Panc1 (cell line): ENCODE measurements at regions not wholly inside any gene's neighbourhood (a gene's known extent, or its start where the extent isn't known, plus 50 kb on each side); places are given as distances from the start of the nearest gene placed in this dataset.

ENCODE experiments used
- ATAC-seq: fragments of 200-7000 bp; cut with Tn5 transposase; 2 replicates; pipeline ENCODE4 v1.9.1; 2020; ENCODE audit warnings: mild to moderate bottlenecking, moderate library complexity
- BruUV-seq: library from RNA; stranded (reverse); fragments of 400-500 nt; replicated peaks from 2 replicates; lab custom pipeline; 2021; lab: Mats Ljungman, UMichigan
- CTCF ChIA-PET: fragments of 300-600 bp; sonication (Branson Sonifier 250); formaldehyde crosslinking; loops from one replicate; lab custom pipeline; 2022; ENCODE audit warnings: antibody characterized with exemption; lab: Charles Lee
- POLR2A ChIA-PET: fragments of 300-600 bp; sonication (Branson Sonifier 250); formaldehyde crosslinking; loops from one replicate; lab custom pipeline; 2022; ENCODE audit warnings: antibody characterized with exemption; lab: Charles Lee
- DNase-seq: peaks from one replicate; pipeline ENCODE4 v3.0.0-alpha.2; 2010; ENCODE audit warnings: low read depth, low spot score
- H3K27ac ChIP-seq: 2 replicates; pipeline ENCODE4 v1.5.1; 2011; ENCODE audit warnings: mild to moderate bottlenecking, low read length, inconsistent platforms
- H3K27me3 ChIP-seq: fragments of 200-500 bp; sonication (Bioruptor generic); 2 replicates; pipeline ENCODE4 v1.6.0; 2014; ENCODE audit warnings: low read length, inconsistent platforms; ENCODE audit not compliant: control insufficient read depth, insufficient read depth
- H3K36me3 ChIP-seq: fragments of 200-500 bp; sonication (Bioruptor generic); 2 replicates; pipeline ENCODE4 v1.5.1; 2014; ENCODE audit warnings: inconsistent platforms, mild to moderate bottlenecking, low read length, moderate library complexity; ENCODE audit not compliant: control insufficient read depth, insufficient read depth
- H3K4me1 ChIP-seq: 2 replicates; pipeline ENCODE4 v1.5.1; 2011; ENCODE audit warnings: inconsistent platforms, mild to moderate bottlenecking, low read length, moderate library complexity; ENCODE audit not compliant: control insufficient read depth, insufficient read depth
- H3K4me3 ChIP-seq, 2 experiments: 2 replicates each; pipeline ENCODE4 v1.5.1; 2011 to 2012; ENCODE audit warnings: low read depth in 2 of 2, low read length in 2 of 2, mild to moderate bottlenecking in 2 of 2, inconsistent platforms in 1 of 2, moderate library complexity in 1 of 2
- H3K9me3 ChIP-seq: fragments of 200-500 bp; sonication (Bioruptor generic); 2 replicates; pipeline ENCODE4 v1.5.1; 2014; ENCODE audit warnings: low read depth, mild to moderate bottlenecking, inconsistent platforms, low read length, moderate library complexity; ENCODE audit not compliant: control insufficient read depth, insufficient read depth
- CTCF ChIP-seq: fragments of 450-650 bp; IDR thresholded peaks from 2 replicates; pipeline ENCODE4 v1.5.1; 2017; ENCODE audit warnings: mild to moderate bottlenecking
- POLR2AphosphoS5 ChIP-seq: IDR thresholded peaks from 2 replicates; pipeline ENCODE4 v1.6.1; 2012; ENCODE audit warnings: mild to moderate bottlenecking, low read depth, low read length, moderate library complexity
- REST ChIP-seq, 2 experiments: IDR thresholded peaks; 2 replicates each; pipeline ENCODE4 v1.6.1; 2011 to 2012; ENCODE audit warnings: low read depth in 2 of 2, control low read depth in 1 of 2, low read length in 1 of 2, mild to moderate bottlenecking in 1 of 2, moderate library complexity in 1 of 2; ENCODE audit not compliant: insufficient read depth in 1 of 2
- SIN3A ChIP-seq: IDR thresholded peaks from 2 replicates; pipeline ENCODE4 v1.6.1; 2012; ENCODE audit warnings: low read depth, mild to moderate bottlenecking, low read length, moderate library complexity, borderline replicate concordance; ENCODE audit not compliant: insufficient read depth
- TCF7L2 ChIP-seq: IDR thresholded peaks from 2 replicates; pipeline ENCODE4 v1.6.1; 2011; ENCODE audit warnings: mild to moderate bottlenecking, low read depth, low read length, inconsistent platforms
- in situ Hi-C: cut with HindIII; loops from 2 replicates; pipeline ENCODE4 v1.10.0; 2016; ENCODE audit warnings: low sequenced_read_pairs, low pct_unique_long_range_greater_than_20kb
- intact Hi-C: fragments of 100-400 bp; cut with micrococcal nuclease; formaldehyde crosslinking; loops from one replicate; pipeline ENCODE4 v1.10.0; 2022; ENCODE audit not compliant: unreplicated experiment

DNA sequence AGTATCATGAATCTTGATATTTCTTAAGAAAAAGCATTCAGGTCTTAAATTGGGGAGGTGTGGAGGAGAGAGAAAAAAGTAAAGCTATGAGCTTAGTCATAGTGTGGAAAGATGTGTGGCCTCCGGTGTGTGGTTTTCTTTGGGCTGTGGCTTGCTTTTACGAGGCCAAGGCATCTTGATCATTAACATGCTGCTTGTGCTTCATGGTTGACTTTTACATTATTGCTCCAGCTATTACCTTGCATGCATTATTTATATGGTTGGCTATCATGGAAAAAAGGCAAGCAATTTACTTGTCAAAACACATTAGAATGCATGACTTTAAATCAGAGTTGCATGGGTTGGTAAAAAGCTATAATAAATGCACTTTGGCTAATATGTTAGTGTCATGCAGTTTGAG is 300.7 kb upstream of the ADARB2 start:
- H3K27ac ChIP-seq = no peak overlapping the region
- BruUV-seq = no TSS peak
- no peak for DNase-seq
- no peaks in the 10 kb centered on the region for H3K36me3 ChIP-seq
- POLR2A ChIA-PET = no interaction called here
- CTCF ChIA-PET = no interaction called here
- TF ChIP-seq CTCF = no peak
- TF ChIP-seq POLR2AphosphoS5 = no peak
- TF ChIP-seq TCF7L2 = no peak
- no peak for TF ChIP-seq REST (IDR thresholded peaks at IDR 0.05; ENCODE audit: insufficient read depth in 1 of 2, low read depth in 2 of 2, low read length in 1 of 2)
- no peak for TF ChIP-seq SIN3A
- no peaks in the 10 kb centered on the region for H3K27me3 ChIP-seq
- no peak overlapping the region for H3K4me3 ChIP-seq
- intact Hi-C loops = no loop called here
- no peaks in the 10 kb centered on the region for H3K9me3 ChIP-seq
- H3K4me1 ChIP-seq = no peaks in the 10 kb centered on the region
- in situ Hi-C loops = no loop called here
- ATAC-seq = no peak

DNA sequence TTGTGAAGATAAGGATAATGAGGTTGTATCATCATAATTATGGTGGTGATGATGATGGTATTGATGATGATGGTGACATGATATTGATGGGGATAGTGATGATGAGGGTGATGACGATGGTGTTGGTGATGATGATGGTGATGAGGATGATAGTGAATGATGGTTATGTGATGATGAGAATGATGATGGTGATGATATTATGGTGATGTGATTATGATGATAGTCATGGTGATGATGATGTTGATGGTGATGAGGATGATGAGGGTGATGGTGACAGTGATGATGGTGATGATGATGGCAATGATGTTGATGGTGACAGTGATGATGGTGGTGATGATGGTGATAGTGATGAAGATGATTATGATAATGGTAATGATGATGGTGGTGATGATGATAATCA is 299.9 kb upstream of the ADARB2 start:
- no peaks in the 10 kb centered on the region for H3K27me3 ChIP-seq
- POLR2A ChIA-PET = no interaction called here
- no TSS peak for BruUV-seq
- CTCF ChIA-PET = no interaction called here
- in situ Hi-C loops = no loop called here
- TF ChIP-seq REST (IDR thresholded peaks at IDR 0.05; ENCODE audit: insufficient read depth in 1 of 2, low read depth in 2 of 2, low read length in 1 of 2) (no peak), SIN3A (no peak), TCF7L2 (no peak), CTCF (no peak), POLR2AphosphoS5 (no peak)
- no peaks in the 10 kb centered on the region for H3K9me3 ChIP-seq
- no peaks in the 10 kb centered on the region for H3K36me3 ChIP-seq
- DNase-seq (no peak), ATAC-seq (no peak)
- no peak overlapping the region for H3K27ac ChIP-seq
- no peak overlapping the region for H3K4me3 ChIP-seq
- intact Hi-C loops = no loop called here
- no peaks in the 10 kb centered on the region for H3K4me1 ChIP-seq
